ENCODE measurements at regions not wholly inside any gene's neighbourhood (a gene's known extent, or its start where the extent isn't known, plus 50 kb on each side); places are given as distances from the start of the nearest gene placed in this dataset.

DNA sequence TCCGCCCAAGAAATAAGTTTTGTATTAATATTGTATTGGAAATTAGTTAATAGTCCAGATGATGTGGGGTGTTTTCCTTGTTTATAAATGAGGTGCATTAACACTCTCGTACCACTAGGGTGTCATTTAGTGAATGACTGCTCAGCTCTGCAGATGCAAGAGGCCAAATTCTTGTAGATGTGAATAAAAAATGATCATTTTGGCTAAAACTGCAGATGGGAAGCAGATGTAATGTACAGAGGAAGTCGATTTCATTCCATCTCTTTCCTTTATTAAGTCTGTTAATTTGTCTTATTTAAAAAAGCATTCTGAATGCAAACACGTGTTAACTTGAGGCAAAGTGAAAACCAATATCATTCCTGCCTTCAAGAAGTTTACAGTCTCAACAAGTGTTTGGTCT lies 108.1 kb downstream of the DHX15 start:
- DNase-seq = peak; percentile 13

- no peak for DNase-seq
Measured at GRCh38 chr4:24475756-24476155, 108.6 kb downstream of the DHX15 start.

DNA sequence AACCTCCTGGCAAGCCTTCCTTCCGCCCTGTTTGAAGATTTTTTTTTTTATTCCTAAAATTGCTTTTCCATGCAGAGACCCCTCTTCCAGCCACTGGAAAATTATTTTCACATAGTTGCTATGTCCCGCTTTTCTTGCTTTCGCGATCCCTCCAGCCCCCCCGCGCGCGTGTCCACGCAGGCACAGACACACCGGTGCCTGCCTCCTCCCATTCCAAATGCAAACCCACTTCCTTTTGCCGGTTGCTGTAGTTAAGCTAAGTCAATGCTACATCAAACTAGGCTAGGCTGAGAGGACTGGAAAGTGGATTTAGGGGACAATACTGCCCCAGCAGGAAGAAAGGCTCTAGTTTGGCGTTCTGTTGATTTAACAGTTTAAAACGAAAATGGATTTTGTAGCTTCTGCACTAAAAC lies 111.0 kb downstream of the DHX15 start:
- DNase-seq = peak; percentile 45

DNA sequence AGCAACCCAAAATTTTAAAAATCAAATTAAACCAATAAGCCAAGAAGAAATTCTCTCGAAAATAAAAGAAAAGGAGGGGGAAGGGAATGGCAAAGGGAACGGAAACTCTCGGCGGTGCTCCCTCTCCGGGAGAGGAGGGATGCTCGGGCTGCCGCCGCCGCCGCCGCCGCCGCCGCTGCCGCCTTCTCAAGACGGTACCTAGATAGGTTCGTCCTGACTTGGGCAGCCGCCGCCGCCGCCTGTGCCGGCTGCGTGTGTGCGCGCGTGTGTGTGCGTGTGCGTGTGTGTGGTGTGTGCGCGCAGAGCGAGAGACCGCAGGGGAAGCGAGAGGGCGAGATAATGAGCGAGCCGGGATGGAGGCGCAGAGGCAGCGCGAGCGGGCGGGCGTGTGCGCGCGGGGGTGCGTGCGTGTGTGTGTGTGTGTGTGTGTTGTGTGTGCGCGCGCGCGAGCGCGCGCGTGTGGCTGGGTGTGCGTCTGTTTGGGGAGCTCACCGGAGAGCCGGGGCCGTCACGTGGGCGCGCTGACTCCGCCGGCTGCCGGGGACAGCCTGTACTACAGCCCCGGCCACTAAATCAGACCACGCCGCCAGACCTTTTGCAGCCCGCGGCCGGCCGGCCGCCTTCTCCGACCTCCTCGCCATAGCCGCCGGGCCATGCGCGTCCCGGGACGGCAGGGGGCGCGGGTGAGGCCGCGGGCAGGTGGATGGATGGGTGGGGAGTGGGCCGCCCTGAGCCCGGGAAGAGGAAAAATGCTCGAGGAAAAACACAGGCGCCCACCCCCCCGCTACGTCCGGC lies 111.6 kb downstream of the DHX15 start:
- peak; percentile 80 for DNase-seq

DNA sequence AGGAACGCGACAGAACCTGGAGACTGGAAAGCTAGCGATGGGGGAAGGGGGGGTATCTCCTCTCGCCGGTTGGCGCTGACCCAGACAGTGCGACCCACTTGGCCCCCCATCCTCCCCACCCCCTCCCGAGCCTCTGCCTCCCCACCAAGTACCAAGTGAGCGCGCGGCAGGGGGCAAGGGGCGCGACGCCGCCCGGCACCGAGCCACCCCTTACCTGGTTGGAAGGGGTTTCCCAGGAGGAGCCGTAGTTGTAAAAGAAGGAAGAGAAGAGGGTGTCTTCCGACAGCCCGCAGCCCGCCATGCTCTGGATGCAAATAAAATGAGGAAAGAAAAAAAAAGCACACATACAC lies 112.2 kb downstream of the DHX15 start:
- no peak for DNase-seq

DNA sequence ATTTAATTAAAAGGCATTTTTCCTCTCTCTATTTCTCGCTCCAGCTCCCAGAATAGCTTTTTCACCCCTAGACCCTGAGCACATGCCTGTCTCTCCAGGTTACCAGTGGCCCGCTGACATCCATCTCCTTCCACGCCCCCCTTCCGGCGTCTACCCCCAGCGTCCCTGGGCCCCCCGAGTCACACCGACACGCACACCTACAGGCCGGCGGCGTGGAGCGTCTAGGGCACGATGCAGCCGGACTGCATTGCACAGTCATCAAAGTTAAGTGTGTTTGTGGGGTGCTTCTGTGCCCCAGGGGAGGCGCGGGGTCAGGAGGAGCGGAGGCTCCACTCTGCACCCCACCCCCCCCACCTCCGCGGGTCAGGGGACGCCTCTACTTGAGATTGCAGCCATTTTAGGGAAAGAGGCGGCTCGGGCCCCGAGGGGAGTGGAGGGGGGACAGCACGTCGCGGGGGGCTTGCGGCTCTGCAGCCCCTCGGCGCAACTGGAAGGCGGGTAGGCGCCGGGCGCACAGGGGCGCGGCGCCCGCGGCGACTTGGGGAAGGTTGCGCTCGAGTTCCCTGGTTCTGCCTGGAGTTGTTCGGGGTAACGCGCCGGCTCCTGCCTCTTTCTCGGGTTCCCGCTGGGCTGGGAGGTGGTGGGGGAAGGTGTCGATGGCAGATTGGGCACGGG lies 112.7 kb downstream of the DHX15 start:
- DNase-seq = peak; percentile 24

- DNase-seq = peak; percentile 39
Measured at GRCh38 chr4:24470666-24471485, 113.5 kb downstream of the DHX15 start.

- DNase-seq = no peak
Measured at GRCh38 chr4:24468071-24468470, 116.3 kb downstream of the DHX15 start.

DNA sequence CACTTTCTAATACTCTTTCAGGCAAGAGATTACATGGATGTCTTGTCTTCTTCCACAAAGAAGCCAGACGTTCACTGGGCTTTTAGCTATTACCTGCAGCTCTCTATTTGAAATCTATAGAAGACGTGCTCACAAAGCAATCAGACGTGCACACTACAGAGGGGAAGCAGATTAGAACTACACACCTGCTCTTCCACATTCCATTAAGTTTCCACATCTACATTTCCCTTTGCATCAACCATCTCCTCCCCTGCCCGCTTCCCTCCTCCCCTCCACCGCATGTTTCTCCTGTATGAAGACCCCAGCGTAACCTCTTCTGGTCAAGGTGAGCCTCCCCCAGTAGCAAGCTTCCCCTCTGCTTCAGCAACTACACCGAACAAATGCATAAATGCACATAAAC lies 119.8 kb downstream of the DHX15 start:
- no peak for DNase-seq

- DNase-seq = no peak
Measured at GRCh38 chr4:24456431-24456830, 127.9 kb downstream of the DHX15 start.

GRCh38 chr4:24453951-24454350 lies 130.4 kb downstream of the DHX15 start:
- DNase-seq = no peak

- no peak for DNase-seq
Measured at GRCh38 chr4:24451870-24452269, 132.5 kb downstream of the DHX15 start.

DNA sequence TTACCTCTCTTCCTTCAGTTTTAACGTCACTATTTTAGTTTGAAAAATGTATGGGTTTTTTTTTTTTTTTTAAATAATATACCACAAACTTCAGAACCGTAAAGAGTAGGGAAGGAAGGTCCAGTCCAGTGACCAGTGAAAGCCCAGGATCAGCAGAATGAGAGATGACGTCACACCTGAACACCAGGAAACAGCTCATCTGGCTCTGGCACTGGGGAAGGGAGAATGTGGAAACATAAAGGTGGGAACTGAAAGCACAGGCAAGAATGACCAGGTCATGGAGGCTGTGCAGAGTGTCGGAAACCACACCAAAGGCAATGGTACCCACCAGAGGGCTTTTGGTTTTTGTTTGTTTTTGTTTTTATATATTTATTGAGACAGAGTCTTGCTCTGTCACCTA lies 141.2 kb downstream of the DHX15 start:
- no peak for DNase-seq

DNA sequence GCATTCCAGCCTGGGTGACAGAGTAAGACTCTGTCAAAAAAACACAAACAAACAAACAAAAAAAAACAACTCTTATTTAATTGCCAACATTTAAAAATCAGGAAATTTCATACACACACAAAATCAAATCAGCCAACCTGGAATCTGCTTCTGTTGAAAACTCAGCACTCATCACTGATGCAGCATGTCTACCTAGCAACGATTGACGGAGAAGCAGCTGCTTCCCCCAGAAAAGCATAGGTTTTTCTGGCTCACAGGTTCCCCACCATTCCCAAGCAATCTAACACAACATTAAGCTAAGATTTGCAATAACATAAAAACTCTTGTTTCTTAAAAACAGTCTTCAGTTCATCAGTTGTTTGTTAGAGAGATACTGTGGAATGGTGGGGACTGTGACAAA lies 143.6 kb downstream of the DHX15 start:
- DNase-seq = no peak

DNA sequence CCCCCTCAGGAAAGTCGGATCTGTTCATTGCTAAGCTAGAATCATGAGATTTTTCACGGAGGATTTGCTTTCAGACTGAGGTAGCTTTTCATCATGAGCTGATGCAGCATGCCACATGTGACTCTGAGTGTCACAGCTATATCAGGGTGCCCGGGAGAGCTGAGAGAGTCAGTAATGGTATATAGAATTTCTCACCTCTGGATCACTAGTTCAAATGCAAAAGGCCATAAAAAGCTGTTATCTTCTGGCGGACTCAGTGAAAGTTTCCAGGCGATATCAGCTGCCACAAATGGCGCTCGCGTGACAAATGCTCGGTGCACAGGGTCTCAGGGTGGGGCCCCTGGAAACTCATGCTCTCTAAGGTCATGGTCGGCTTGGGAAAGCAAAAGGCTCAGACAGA lies 150.1 kb downstream of the DHX15 start:
- no peak for DNase-seq

DNA sequence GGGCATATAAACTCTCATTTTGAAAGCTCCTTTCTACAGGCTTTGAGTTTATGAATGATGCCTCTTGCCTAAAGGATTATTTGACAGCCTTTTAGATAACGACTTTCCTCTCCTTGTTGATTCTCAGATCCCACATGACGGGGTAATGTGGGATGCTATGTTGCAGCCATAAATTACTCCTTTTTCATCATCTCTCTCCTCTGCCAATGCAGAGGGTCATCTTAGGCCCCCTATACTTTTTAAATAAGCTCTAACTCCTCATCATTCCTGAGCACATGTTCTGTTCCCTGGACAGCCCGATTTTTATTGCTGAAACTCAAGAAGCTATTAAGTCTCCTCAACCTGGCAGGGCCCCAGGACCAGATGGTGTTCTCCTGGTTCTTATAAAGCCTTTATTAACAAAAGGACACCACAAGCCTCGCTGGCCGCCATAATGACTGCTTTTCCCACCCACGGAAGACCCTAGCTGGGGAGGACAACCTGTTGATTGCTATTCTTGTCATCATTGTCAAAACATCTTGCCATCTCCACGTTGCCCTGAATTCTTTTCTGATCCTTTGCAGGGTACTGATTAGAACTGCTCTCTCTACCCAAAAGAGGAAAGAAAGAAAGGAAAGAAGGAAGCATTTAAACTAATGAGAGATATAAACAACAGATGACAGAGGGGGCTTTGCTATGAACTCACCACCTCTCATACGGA lies 150.7 kb downstream of the DHX15 start:
- DNase-seq = no peak

- no peak for DNase-seq
Measured at GRCh38 chr4:24428850-24429249, 155.5 kb downstream of the DHX15 start.

DNA sequence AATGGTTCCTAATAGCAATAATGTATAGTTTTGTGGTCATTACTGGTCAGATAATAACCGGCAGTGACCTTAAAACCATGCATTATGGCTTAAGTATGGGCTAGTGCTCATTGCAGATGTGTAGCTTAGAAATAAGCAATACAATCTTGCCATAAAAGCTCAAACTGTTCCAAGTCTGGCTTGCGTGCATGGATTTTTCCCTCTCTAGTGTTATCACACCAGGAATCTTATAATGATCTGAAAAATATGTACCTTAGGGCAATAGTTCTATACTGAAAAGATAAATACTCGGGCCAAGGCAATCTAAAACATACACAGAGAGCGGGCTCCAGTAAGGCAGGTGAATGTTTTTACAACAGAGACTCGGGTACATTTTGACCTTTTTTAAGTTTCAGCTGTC lies 157.8 kb downstream of the DHX15 start:
- no peak for DNase-seq

DNA sequence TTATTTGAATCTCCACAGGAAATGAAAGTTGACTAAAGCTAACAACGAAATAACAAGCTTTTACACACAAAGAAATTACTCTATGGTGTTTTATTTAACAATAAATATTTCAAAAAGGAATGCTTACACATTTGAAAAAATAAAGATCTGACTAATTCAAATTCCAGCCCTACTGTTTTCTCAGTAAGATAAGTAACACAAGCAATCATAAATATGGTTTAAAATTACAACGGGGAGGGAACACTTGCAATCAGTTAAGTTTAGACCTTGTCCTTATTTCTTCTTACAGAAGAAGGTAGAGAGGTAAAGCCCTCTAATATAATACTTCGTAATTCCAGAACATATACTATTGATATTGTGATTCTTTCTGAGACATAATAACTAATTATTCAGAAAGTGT lies 158.5 kb downstream of the DHX15 start:
- no peak for DNase-seq

DNA sequence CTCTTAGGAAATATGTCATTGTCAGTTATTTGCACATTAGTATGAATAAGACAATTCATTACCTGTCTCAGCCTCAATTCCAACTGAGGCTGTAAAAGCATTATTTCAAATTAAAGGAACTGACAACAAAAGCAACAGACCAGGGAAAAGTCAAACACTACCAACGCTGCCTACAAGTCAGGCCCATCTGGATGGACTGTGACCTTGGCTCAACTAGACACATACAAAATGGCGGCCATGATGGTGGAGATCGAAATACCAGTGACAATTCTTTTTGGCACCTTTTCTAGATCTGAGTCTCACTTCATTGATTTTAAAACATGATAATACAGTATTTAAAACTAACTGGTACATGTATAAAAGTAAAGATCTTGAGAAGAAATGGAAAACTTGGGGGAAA lies 160.7 kb downstream of the DHX15 start:
- DNase-seq = no peak

DNA sequence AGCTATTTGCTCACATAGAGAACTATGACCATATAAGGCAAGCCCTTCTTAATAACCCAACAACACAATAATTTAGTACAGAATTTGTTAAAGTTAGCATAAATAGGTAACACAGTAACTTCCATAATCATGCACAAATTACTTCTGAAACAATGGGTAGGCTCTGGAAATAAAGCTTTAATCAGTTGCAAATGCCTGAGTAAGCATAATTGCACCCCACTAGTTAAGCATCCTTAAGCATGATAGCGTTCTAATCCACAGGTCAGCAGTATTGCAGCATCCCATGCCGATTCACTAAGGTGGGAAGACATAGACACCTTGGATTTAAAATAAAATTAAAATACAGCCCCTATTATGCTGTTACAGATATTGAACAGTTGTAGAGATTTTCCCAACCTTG lies 161.7 kb downstream of the DHX15 start:
- DNase-seq = no peak

DNA sequence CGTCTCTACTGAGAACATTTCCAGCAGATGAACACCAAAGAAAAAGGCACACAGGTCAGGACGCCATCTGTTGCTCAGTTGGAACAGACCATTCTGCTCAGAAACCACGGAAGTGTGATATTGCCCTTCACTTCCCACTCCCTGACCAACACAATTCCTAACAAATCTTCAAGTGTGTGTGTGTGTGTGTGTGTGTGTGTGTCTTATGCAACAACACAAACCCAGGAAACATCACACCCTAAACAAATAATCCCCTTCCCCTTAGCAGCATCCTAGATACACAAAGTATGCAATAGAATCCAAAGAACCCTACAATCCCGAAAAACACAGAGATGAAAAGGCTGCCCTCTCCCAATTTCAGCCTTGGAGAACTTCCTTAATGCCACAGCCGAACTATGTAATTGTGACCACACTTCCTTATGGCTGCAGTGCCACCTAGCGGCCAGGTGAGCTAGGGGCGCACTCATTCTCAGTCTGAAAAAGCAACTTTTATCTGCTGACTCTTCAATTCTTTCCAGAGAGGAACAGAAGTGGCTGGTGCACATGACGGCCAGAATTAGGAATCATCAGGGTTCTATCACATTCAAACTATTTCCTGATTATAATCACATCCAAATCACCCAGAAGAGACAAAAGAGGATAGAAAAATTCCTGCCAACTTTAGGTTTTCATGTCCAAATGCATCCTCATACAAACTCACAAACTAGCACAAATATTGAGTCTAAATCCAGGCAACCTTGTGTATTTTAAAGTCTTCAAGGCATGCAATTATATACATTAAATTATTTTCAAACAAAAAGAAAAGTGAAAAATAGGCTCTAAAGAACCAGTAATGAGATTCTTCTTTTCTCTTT lies 164.9 kb downstream of the DHX15 start:
- DNase-seq = peak; percentile 61
